ENCODE measurements at regions not wholly inside any gene's neighbourhood (a gene's known extent, or its start where the extent isn't known, plus 50 kb on each side); places are given as distances from the start of the nearest gene placed in this dataset.
"Not testable (repeated sequence)": the region's sequence is repeated elsewhere in the genome, so short reads cannot be mapped to it uniquely, and the experiment has no call there.

GRCh38 chr2:125746321-125747164, 909.4 kb upstream of the GYPC start:
- H3K4me3 Mint-ChIP-seq: no peak overlapping the region
- TF ChIP-seq CTCF (IDR thresholded peaks at IDR 0.05; ENCODE audit: unreplicated experiment): no peak
- H3K27ac Mint-ChIP-seq: no peak overlapping the region
- no peaks in the 10 kb centered on the region for H3K36me3 Mint-ChIP-seq
- H3K9me3 Mint-ChIP-seq: no peaks in the 10 kb centered on the region
- no peak for DNase-seq (ENCODE audit: low spot score in 2 of 2, unreplicated experiment in 2 of 2)
- H3K27me3 Mint-ChIP-seq (ENCODE audit: low read depth): no peaks in the 10 kb centered on the region
- peaks cover 4% of the 10 kb centered on the region for H3K4me1 Mint-ChIP-seq

- no peak overlapping the region for H3K4me3 Mint-ChIP-seq
- no peak overlapping the region for H3K27ac Mint-ChIP-seq
- no peak for DNase-seq (ENCODE audit: low spot score in 2 of 2, unreplicated experiment in 2 of 2)
- no peaks in the 10 kb centered on the region for H3K27me3 Mint-ChIP-seq (ENCODE audit: low read depth)
- H3K36me3 Mint-ChIP-seq: no peaks in the 10 kb centered on the region
- H3K4me1 Mint-ChIP-seq: peaks cover 4% of the 10 kb centered on the region
- TF ChIP-seq CTCF (IDR thresholded peaks at IDR 0.05; ENCODE audit: unreplicated experiment): no peak
- no peaks in the 10 kb centered on the region for H3K9me3 Mint-ChIP-seq
Measured at GRCh38 chr2:125747165-125747425, 908.9 kb upstream of the GYPC start.

- no peak for TF ChIP-seq CTCF (IDR thresholded peaks at IDR 0.05; ENCODE audit: unreplicated experiment)
- Mint-ChIP-seq H3K27me3 (ENCODE audit: low read depth) (no peaks in the 10 kb centered on the region), H3K4me1 (no peaks in the 10 kb centered on the region), H3K4me3 (no peak overlapping the region), H3K36me3 (no peaks in the 10 kb centered on the region), H3K27ac (no peak overlapping the region), H3K9me3 (no peaks in the 10 kb centered on the region)
- no peak for DNase-seq (ENCODE audit: low spot score in 2 of 2, unreplicated experiment in 2 of 2)
Measured at GRCh38 chr2:125756431-125756830, 899.5 kb upstream of the GYPC start.

GRCh38 chr2:125796784-125797183, 859.2 kb upstream of the GYPC start:
- Mint-ChIP-seq H3K4me1 (no peaks in the 10 kb centered on the region), H3K27ac (no peak overlapping the region), H3K36me3 (peaks cover 9% of the 10 kb centered on the region), H3K9me3 (peaks cover 49% of the 10 kb centered on the region), H3K27me3 (ENCODE audit: low read depth) (no peaks in the 10 kb centered on the region), H3K4me3 (no peak overlapping the region)
- DNase-seq (ENCODE audit: low spot score in 2 of 2, unreplicated experiment in 2 of 2): no peak
- no peak for TF ChIP-seq CTCF (IDR thresholded peaks at IDR 0.05; ENCODE audit: unreplicated experiment)

- H3K27me3 Mint-ChIP-seq (ENCODE audit: low read depth): no peaks in the 10 kb centered on the region
- H3K9me3 Mint-ChIP-seq: peaks cover 54% of the 10 kb centered on the region
- no peak for DNase-seq (ENCODE audit: low spot score in 2 of 2, unreplicated experiment in 2 of 2)
- H3K27ac Mint-ChIP-seq: no peak overlapping the region
- no peak overlapping the region for H3K4me3 Mint-ChIP-seq
- no peak for TF ChIP-seq CTCF (IDR thresholded peaks at IDR 0.05; ENCODE audit: unreplicated experiment)
- no peaks in the 10 kb centered on the region for H3K4me1 Mint-ChIP-seq
- peaks cover 9% of the 10 kb centered on the region for H3K36me3 Mint-ChIP-seq
Measured at GRCh38 chr2:125797192-125797591, 858.8 kb upstream of the GYPC start.

GRCh38 chr2:125822746-125823145, 833.2 kb upstream of the GYPC start:
- no peaks in the 10 kb centered on the region for H3K36me3 Mint-ChIP-seq
- DNase-seq (ENCODE audit: low spot score in 2 of 2, unreplicated experiment in 2 of 2): no peak

GRCh38 chr2:125825781-125826180, 830.2 kb upstream of the GYPC start:
- H3K27ac Mint-ChIP-seq; H3K36me3 Mint-ChIP-seq; DNase-seq (ENCODE audit: low spot score in 2 of 2, unreplicated experiment in 2 of 2); H3K27me3 Mint-ChIP-seq (ENCODE audit: low read depth); H3K4me1 Mint-ChIP-seq; H3K4me3 Mint-ChIP-seq: not testable (repeated sequence)
- peaks cover 15% of the 10 kb centered on the region for H3K9me3 Mint-ChIP-seq

More at GRCh38 chr2:125822746-125823145, 833.2 kb upstream of the GYPC start:
- Mint-ChIP-seq H3K9me3 (peaks cover 8% of the 10 kb centered on the region), H3K4me3 (no peak overlapping the region), H3K4me1 (no peaks in the 10 kb centered on the region), H3K27ac (no peak overlapping the region), H3K27me3 (ENCODE audit: low read depth) (no peaks in the 10 kb centered on the region)
- no peak for TF ChIP-seq CTCF (IDR thresholded peaks at IDR 0.05; ENCODE audit: unreplicated experiment)
